ENCODE measurements at regions not wholly inside any gene's neighbourhood (a gene's known extent, or its start where the extent isn't known, plus 50 kb on each side); places are given as distances from the start of the nearest gene placed in this dataset.

- Histone ChIP-seq H2AFZ (ENCODE audit: low read length) (no peak overlapping the region), H4K20me1 (replicated peaks in 1 of 2; ENCODE audit: control insufficient read depth in 1 of 2, insufficient read depth in 2 of 2, low read length in 2 of 2) (peaks cover 0 to 2% of the 10 kb centered on the region in 2 experiments), H3K4me1 (replicated peaks in 1 of 4; ENCODE audit: control insufficient read depth in 3 of 4, insufficient read depth in 4 of 4, low read length in 3 of 4) (no peaks in the 10 kb centered on the region), H2BK120ac (replicated peaks; ENCODE audit: low read depth, low read length) (no peak overlapping the region), H2BK12ac (ENCODE audit: low read depth, low read length) (no peak overlapping the region), H4K5ac (ENCODE audit: insufficient read length, low read depth, low read length) (no peak overlapping the region), H3K14ac (ENCODE audit: insufficient read length) (no peak overlapping the region), H3K18ac (ENCODE audit: extremely low read depth, low read length) (no peak overlapping the region), H2BK15ac (ENCODE audit: low read length) (no peak overlapping the region), H4K91ac (replicated peaks; ENCODE audit: insufficient read length, low read length) (no peak overlapping the region), H3K27me3 (replicated peaks in 1 of 4; ENCODE audit: control insufficient read depth in 3 of 4, extremely low read depth in 1 of 4, insufficient read depth in 3 of 4, low read length in 3 of 4) (no peaks in the 10 kb centered on the region), H3K23me2 (ENCODE audit: low read depth, low read length) (no peaks in the 10 kb centered on the region), H3K79me1 (ENCODE audit: low read depth, low read length) (no peaks in the 10 kb centered on the region), H2BK5ac (ENCODE audit: low read depth, low read length) (no peak overlapping the region), H2BK20ac (ENCODE audit: low read length) (no peak overlapping the region), H3K9me3 (ENCODE audit: insufficient read depth in 2 of 2, low read depth in 1 of 2, low read length in 1 of 2) (peaks cover 67 to 90% of the 10 kb centered on the region in 2 experiments), H2AK5ac (ENCODE audit: low read depth, low read length) (no peak overlapping the region), H3K56ac (replicated peaks; ENCODE audit: insufficient read length, low read depth, low read length) (no peak overlapping the region), H3K4me3 (ENCODE audit: extremely low read depth in 1 of 4, insufficient read depth in 2 of 4, low read depth in 3 of 4, low read length in 4 of 4) (no peak overlapping the region), H3K9ac (replicated peaks in 1 of 4; ENCODE audit: extremely low read depth in 1 of 4, low read depth in 3 of 4, low read length in 3 of 4) (no peak overlapping the region), H3K4ac (replicated peaks; ENCODE audit: insufficient read length, low read depth, low read length) (no peak overlapping the region), H3K79me2 (ENCODE audit: control insufficient read depth in 1 of 2, insufficient read depth in 2 of 2, low read length in 2 of 2) (no peaks in the 10 kb centered on the region), H3K23ac (ENCODE audit: insufficient read length) (no peak overlapping the region), H3K4me2 (ENCODE audit: insufficient read depth in 1 of 2, low read depth in 2 of 2, low read length in 2 of 2) (no peak overlapping the region), H3K27ac (ENCODE audit: low read depth, low read length) (no peak overlapping the region), H4K8ac (ENCODE audit: extremely low read depth, insufficient read depth, low read length) (no peak overlapping the region), H3K36me3 (ENCODE audit: control insufficient read depth in 2 of 4, insufficient read depth in 4 of 4, low read length in 3 of 4) (no peaks in the 10 kb centered on the region; a peak in 2 of 8 replicates)
- DNase-seq (ENCODE audit: low read depth in 1 of 2, low spot score in 2 of 2) (no peak), FAIRE-seq (no peak)
- ChIA-PET CTCF (ENCODE audit: partially characterized antibody) (no interaction called here), POLR2A (ENCODE audit: partially characterized antibody) (interaction anchor here (0.6 kb wide), 1 partner anchor 778 kb away, joined by 3 read pairs; no protein-coding TSS in a partner anchor)
- WGBS, 2 experiments (ENCODE audit: extremely low coverage in 1 of 2, insufficient coverage in 1 of 2, insufficient read length in 1 of 2, insufficient replicate concordance in 2 of 2, low coverage in 1 of 2, low lambda C conversion rate in 2 of 2, missing lambda C conversion rate in 1 of 2), result 79% methylated on average over 26 of the region's 27 CpGs; no CpG with 5 or more reads in 1 of the 2 experiments
- TF ChIP-seq CTBP2 (IDR thresholded peaks at IDR 0.05; ENCODE audit: borderline replicate concordance, insufficient read depth, insufficient read length, low read length) (no peak), SIRT6 (IDR thresholded peaks at IDR 0.05; ENCODE audit: low read length) (no peak), CHD1 (IDR thresholded peaks at IDR 0.05; ENCODE audit: low read depth, low read length) (no peak), PHF8 (conservative IDR thresholded peaks at IDR 0.05; ENCODE audit: low read depth, low read length) (no peak), ATF2 (IDR thresholded peaks at IDR 0.05; ENCODE audit: low read length) (no peak), CTCF (IDR thresholded peaks at IDR 0.05; ENCODE audit: control extremely low read depth in 1 of 3, insufficient read depth in 1 of 3, low read depth in 1 of 3, low read length in 3 of 3) (no peak), KDM5A (IDR thresholded peaks at IDR 0.05; ENCODE audit: low read length) (no peak), CREB1 (IDR thresholded peaks at IDR 0.05) (no peak), KDM4A (IDR thresholded peaks at IDR 0.05; ENCODE audit: low read depth, low read length, severe bottlenecking) (no peak)
These were observed 324.6 kb downstream of the TMEM121 start for GRCh38 chr14:105850853-105851581.

Measured in H1 (cell line).